GM12878 (cell line): ENCODE measurements at regions not wholly inside any gene's neighbourhood (a gene's known extent, or its start where the extent isn't known, plus 50 kb on each side); places are given as distances from the start of the nearest gene placed in this dataset.

ENCODE experiments used
- ATF2 ChIP-seq: IDR thresholded peaks from 2 replicates; pipeline ENCODE4 v1.6.1; 2012; ENCODE audit warnings: low read length, inconsistent platforms
- KDM1A ChIP-seq: fragments of 200-600 bp; sonication (generic); IDR thresholded peaks from 2 replicates; pipeline ENCODE4 v1.6.1; 2016; ENCODE audit warnings: borderline replicate concordance
- POLR2A ChIP-seq: IDR thresholded peaks from 2 replicates; pipeline ENCODE4 v1.6.1; 2011; ENCODE audit warnings: low read depth, mild to moderate bottlenecking, low read length
- POLR2AphosphoS5 ChIP-seq: IDR thresholded peaks from 2 replicates; pipeline ENCODE4 v1.6.1; 2011; ENCODE audit warnings: mild to moderate bottlenecking, low read length, inconsistent platforms
- RAD21 ChIP-seq: IDR thresholded peaks from 2 replicates; pipeline ENCODE4 v1.6.1; 2011; ENCODE audit warnings: mild to moderate bottlenecking, low read depth, low read length, moderate library complexity; ENCODE audit not compliant: insufficient read depth
- STAT3 ChIP-seq: IDR thresholded peaks from 2 replicates; pipeline ENCODE4 v1.6.1; 2011; ENCODE audit warnings: low read depth, low read length, improper control_type of control experiment
- SUPT20H ChIP-seq: IDR thresholded peaks from 2 replicates; pipeline ENCODE4 v1.6.1; 2011; ENCODE audit warnings: low read depth, mild to moderate bottlenecking, low read length, moderate library complexity, borderline replicate concordance; ENCODE audit not compliant: control insufficient read depth
- ZBED1 ChIP-seq: IDR thresholded peaks from 2 replicates; pipeline ENCODE4 v1.6.1; 2016; ENCODE audit warnings: borderline replicate concordance

GRCh38 chr9:115590011-115590410 lies 472.1 kb upstream of the TNC start:
- no peak for TF ChIP-seq POLR2A
- TF ChIP-seq ATF2 = no peak
- TF ChIP-seq ZBED1 = no peak
- no peak for TF ChIP-seq KDM1A
- TF ChIP-seq POLR2AphosphoS5 = no peak
- TF ChIP-seq RAD21 = no peak
- no peak for TF ChIP-seq SUPT20H
- TF ChIP-seq STAT3 = no peak
